ENCODE measurements at regions not wholly inside any gene's neighbourhood (a gene's known extent, or its start where the extent isn't known, plus 50 kb on each side); places are given as distances from the start of the nearest gene placed in this dataset.

- TF ChIP-seq, protein P1, sequence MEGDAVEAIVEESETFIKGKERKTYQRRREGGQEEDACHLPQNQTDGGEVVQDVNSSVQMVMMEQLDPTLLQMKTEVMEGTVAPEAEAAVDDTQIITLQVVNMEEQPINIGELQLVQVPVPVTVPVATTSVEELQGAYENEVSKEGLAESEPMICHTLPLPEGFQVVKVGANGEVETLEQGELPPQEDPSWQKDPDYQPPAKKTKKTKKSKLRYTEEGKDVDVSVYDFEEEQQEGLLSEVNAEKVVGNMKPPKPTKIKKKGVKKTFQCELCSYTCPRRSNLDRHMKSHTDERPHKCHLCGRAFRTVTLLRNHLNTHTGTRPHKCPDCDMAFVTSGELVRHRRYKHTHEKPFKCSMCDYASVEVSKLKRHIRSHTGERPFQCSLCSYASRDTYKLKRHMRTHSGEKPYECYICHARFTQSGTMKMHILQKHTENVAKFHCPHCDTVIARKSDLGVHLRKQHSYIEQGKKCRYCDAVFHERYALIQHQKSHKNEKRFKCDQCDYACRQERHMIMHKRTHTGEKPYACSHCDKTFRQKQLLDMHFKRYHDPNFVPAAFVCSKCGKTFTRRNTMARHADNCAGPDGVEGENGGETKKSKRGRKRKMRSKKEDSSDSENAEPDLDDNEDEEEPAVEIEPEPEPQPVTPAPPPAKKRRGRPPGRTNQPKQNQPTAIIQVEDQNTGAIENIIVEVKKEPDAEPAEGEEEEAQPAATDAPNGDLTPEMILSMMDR (IDR thresholded peaks at IDR 0.05) = no peak
- no peak for TF ChIP-seq POLR2A (IDR thresholded peaks at IDR 0.05)
- no peak for TF ChIP-seq POLR2AphosphoS5 (IDR thresholded peaks at IDR 0.05; ENCODE audit: insufficient read depth in 1 of 2, low read depth in 1 of 2)
Observed at GRCh38 chrX:10906866-10907265, 204.3 kb upstream of the HCCS start.
